OCI-LY7 (cell line): ENCODE measurements at regions not wholly inside any gene's neighbourhood (a gene's known extent, or its start where the extent isn't known, plus 50 kb on each side); places are given as distances from the start of the nearest gene placed in this dataset.

Source experiments
- BruUV-seq: library from RNA; stranded (reverse); fragments of 400-500 nt; replicated peaks from 2 replicates; lab custom pipeline; 2021; lab: Mats Ljungman, UMichigan
- CTCF ChIA-PET: fragments of 300-600 bp; sonication (Branson Sonifier 250); formaldehyde crosslinking; loops from one replicate; lab custom pipeline; 2022; ENCODE audit warnings: antibody characterized with exemption; ENCODE audit not compliant: unreplicated experiment; lab: Charles Lee
- POLR2A ChIA-PET: fragments of 300-600 bp; sonication (Branson Sonifier 250); formaldehyde crosslinking; loops from one replicate; lab custom pipeline; 2022; ENCODE audit warnings: antibody characterized with exemption; lab: Charles Lee
- DNase-seq: peaks from one replicate; pipeline ENCODE4 v3.0.0-alpha.2; 2015; ENCODE audit warnings: low spot score
- H2AFZ ChIP-seq: fragments of 200-600 bp; sonication (generic), shearing (Covaris generic); 2 replicates; pipeline ENCODE4 v1.6.1; 2014; ENCODE audit warnings: mild to moderate bottlenecking, antibody characterized with exemption, low read length, moderate library complexity
- H3K27ac ChIP-seq: fragments of 200-600 bp; sonication (generic); 2 replicates; pipeline ENCODE4 v1.5.1; 2014; ENCODE audit warnings: mixed run types, low read depth, mild to moderate bottlenecking, moderate library complexity, low read length, inconsistent platforms; ENCODE audit not compliant: poor library complexity, severe bottlenecking
- H3K36me3 ChIP-seq: fragments of 200-600 bp; sonication (generic); 2 replicates; pipeline ENCODE4 v1.6.1; 2014; ENCODE audit warnings: mild to moderate bottlenecking, antibody characterized with exemption, low read length, moderate library complexity, mixed read lengths; ENCODE audit not compliant: insufficient read depth
- H3K4me1 ChIP-seq: fragments of 200-600 bp; sonication (generic); 2 replicates; pipeline ENCODE4 v1.5.1; 2014; ENCODE audit warnings: mild to moderate bottlenecking, low read length; ENCODE audit not compliant: insufficient read depth, poor library complexity, severe bottlenecking
- H3K4me2 ChIP-seq: fragments of 200-600 bp; sonication (generic); 2 replicates; pipeline ENCODE4 v1.6.1; 2014; ENCODE audit warnings: mild to moderate bottlenecking, low read length
- H3K4me3 ChIP-seq: fragments of 200-600 bp; sonication (generic); 2 replicates; pipeline ENCODE4 v1.5.1; 2014; ENCODE audit warnings: mild to moderate bottlenecking, low read depth, low read length; ENCODE audit not compliant: poor library complexity, severe bottlenecking
- H3K79me2 ChIP-seq: fragments of 200-600 bp; sonication (generic); 2 replicates; pipeline ENCODE4 v1.6.1; 2016; ENCODE audit warnings: low read depth, mild to moderate bottlenecking, low read length, moderate library complexity, mixed read lengths; ENCODE audit not compliant: insufficient read depth
- H3K9me2 ChIP-seq: fragments of 200-600 bp; sonication (generic); 2 replicates; pipeline ENCODE4 v1.6.1; 2016; ENCODE audit warnings: mild to moderate bottlenecking, low read length, mixed read lengths; ENCODE audit not compliant: insufficient read depth
- H3K9me3 ChIP-seq: fragments of 200-600 bp; sonication (generic); 2 replicates; pipeline ENCODE4 v1.6.1; 2014; ENCODE audit warnings: mild to moderate bottlenecking, mixed run types, low read length, mixed read lengths
- H4K20me1 ChIP-seq: fragments of 200-600 bp; sonication (generic); 2 replicates; pipeline ENCODE4 v1.6.1; 2014; ENCODE audit warnings: mild to moderate bottlenecking, antibody characterized with exemption, low read length, moderate library complexity, mixed read lengths; ENCODE audit not compliant: insufficient read depth
- CTCF ChIP-seq: fragments of 200-600 bp; sonication (generic); conservative IDR thresholded peaks from 2 replicates; pipeline ENCODE4 v1.5.1; 2014; ENCODE audit warnings: mild to moderate bottlenecking, antibody characterized with exemption, low read length, moderate library complexity, mixed read lengths
- EZH2phosphoT487 ChIP-seq: fragments of 200-600 bp; sonication (generic); IDR thresholded peaks from 2 replicates; pipeline ENCODE4 v1.6.1; 2018; ENCODE audit warnings: low read depth, borderline replicate concordance, mild to moderate bottlenecking, mixed run types, antibody characterized with exemption, low read length, moderate library complexity, mixed read lengths
- intact Hi-C: fragments of 100-400 bp; cut with micrococcal nuclease; formaldehyde crosslinking; loops from one replicate; pipeline ENCODE4 v1.10.0; 2022; ENCODE audit not compliant: unreplicated experiment

GRCh38 chr13:77828799-77829198 lies 89.8 kb downstream of the EDNRB start:
- no TSS peak for BruUV-seq
- H2AFZ ChIP-seq: no peak overlapping the region
- CTCF ChIA-PET: no interaction called here

GRCh38 chr13:77827332-77827731 lies 91.3 kb downstream of the EDNRB start:
- H3K4me1 ChIP-seq: no peaks in the 10 kb centered on the region
- H3K79me2 ChIP-seq: no peaks in the 10 kb centered on the region
- H2AFZ ChIP-seq: no peak overlapping the region
- no peak overlapping the region for H3K4me3 ChIP-seq
- intact Hi-C loops: no loop called here
- H3K9me2 ChIP-seq: no peaks in the 10 kb centered on the region
- H4K20me1 ChIP-seq: no peaks in the 10 kb centered on the region
- ChIA-PET CTCF (no interaction called here), POLR2A (no interaction called here)
- H3K9me3 ChIP-seq: no peaks in the 10 kb centered on the region
- DNase-seq: no peak
- BruUV-seq: no TSS peak
- H3K4me2 ChIP-seq: no peak overlapping the region
- no peak overlapping the region for H3K27ac ChIP-seq
- no peak for TF ChIP-seq EZH2phosphoT487
- TF ChIP-seq CTCF: no peak
- no peaks in the 10 kb centered on the region for H3K36me3 ChIP-seq

More at GRCh38 chr13:77828799-77829198, 89.8 kb downstream of the EDNRB start:
- Histone ChIP-seq H3K4me1 (no peaks in the 10 kb centered on the region), H3K4me3 (no peak overlapping the region), H3K9me2 (no peaks in the 10 kb centered on the region), H3K27ac (no peak overlapping the region), H3K4me2 (no peak overlapping the region), H3K79me2 (no peaks in the 10 kb centered on the region), H3K36me3 (no peaks in the 10 kb centered on the region), H4K20me1 (no peaks in the 10 kb centered on the region), H3K9me3 (no peaks in the 10 kb centered on the region)
- TF ChIP-seq EZH2phosphoT487 (no peak), CTCF (no peak)
- DNase-seq: no peak
- intact Hi-C loops: no loop called here
- POLR2A ChIA-PET: interaction anchor here (0.6 to 1.0 kb wide), 2 partner anchors 36 to 1725 kb away, joined by 3 to 5 read pairs; no protein-coding TSS in a partner anchor

- no TSS peak for BruUV-seq
- H3K9me2 ChIP-seq: no peaks in the 10 kb centered on the region
These were observed 98.0 kb downstream of the EDNRB start for GRCh38 chr13:77820431-77821149.

More at GRCh38 chr13:77820431-77821149, 98.0 kb downstream of the EDNRB start:
- Histone ChIP-seq H3K4me1 (no peaks in the 10 kb centered on the region), H3K4me2 (no peak overlapping the region), H4K20me1 (no peaks in the 10 kb centered on the region), H2AFZ (no peak overlapping the region), H3K9me3 (no peaks in the 10 kb centered on the region), H3K79me2 (no peaks in the 10 kb centered on the region), H3K27ac (no peak overlapping the region), H3K36me3 (no peaks in the 10 kb centered on the region), H3K4me3 (no peak overlapping the region)
- TF ChIP-seq CTCF (peak; percentile 66), EZH2phosphoT487 (no peak)
- ChIA-PET CTCF (no interaction called here), POLR2A (no interaction called here)
- intact Hi-C loops: no loop called here
- DNase-seq: no peak
